ENCODE measurements at regions not wholly inside any gene's neighbourhood (a gene's known extent, or its start where the extent isn't known, plus 50 kb on each side); places are given as distances from the start of the nearest gene placed in this dataset.

DNA sequence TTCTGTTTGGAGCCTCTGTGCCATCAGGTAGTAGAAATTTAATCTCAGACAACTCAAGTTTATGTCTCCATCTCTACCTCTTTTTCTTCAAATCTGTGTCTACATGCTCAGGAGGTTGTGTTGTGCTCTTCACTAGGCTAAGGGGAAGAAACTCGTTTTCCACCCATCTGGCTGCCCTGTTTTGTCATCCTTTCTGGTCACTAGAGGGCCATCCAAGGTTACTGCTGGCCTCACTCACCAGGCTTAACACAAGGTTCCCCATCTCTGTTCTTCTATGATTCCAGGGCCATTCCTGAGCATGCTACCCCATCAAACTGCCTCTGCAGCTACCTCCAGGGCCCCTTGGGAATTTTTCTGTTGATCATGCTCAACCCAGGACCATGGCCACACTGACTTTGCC is 213.3 kb upstream of the FBXL7 start:
- H3K4me3 ChIP-seq (ENCODE audit: low read depth in 2 of 2, low read length in 1 of 2): no peak overlapping the region
- H3K9me2 ChIP-seq: no peaks in the 10 kb centered on the region
- ChIA-PET CTCF (interaction anchor here (1.0 to 1.1 kb wide), 2 partner anchors 20 to 1170 kb away, joined by 3 read pairs; no protein-coding TSS in a partner anchor), POLR2A (no interaction called here)
- no peak overlapping the region for H3K4me2 ChIP-seq
- DNase-seq: peak; percentile 12
- no peak overlapping the region for H3K9ac ChIP-seq
- no peaks in the 10 kb centered on the region for H3K79me2 ChIP-seq (ENCODE audit: insufficient read depth)
- H3K9me3 ChIP-seq: no peaks in the 10 kb centered on the region
- no peak overlapping the region for H3K27ac ChIP-seq (ENCODE audit: low read depth in 2 of 2, low read length in 1 of 2)
- no peaks in the 10 kb centered on the region for H3K36me3 ChIP-seq (replicated peaks in 1 of 2; ENCODE audit: control insufficient read depth in 1 of 2, insufficient read depth in 2 of 2, low read length in 1 of 2)
- no peaks in the 10 kb centered on the region; a peak in 1 of 4 replicates for H3K4me1 ChIP-seq (ENCODE audit: control insufficient read depth in 1 of 2, insufficient read depth in 2 of 2, low read depth in 1 of 2, low read length in 1 of 2)
- no peak overlapping the region for H2AFZ ChIP-seq (ENCODE audit: low read depth)
- no peaks in the 10 kb centered on the region for H4K20me1 ChIP-seq (ENCODE audit: insufficient read depth)
- H3K27me3 ChIP-seq (ENCODE audit: insufficient read depth): no peaks in the 10 kb centered on the region
- 6% methylated on average over 1 of the region's 1 CpG for WGBS (ENCODE audit: low lambda C conversion rate)
- no peaks in the 10 kb centered on the region for H3F3A ChIP-seq (replicated peaks; ENCODE audit: insufficient read depth)
- TF ChIP-seq, protein P1, sequence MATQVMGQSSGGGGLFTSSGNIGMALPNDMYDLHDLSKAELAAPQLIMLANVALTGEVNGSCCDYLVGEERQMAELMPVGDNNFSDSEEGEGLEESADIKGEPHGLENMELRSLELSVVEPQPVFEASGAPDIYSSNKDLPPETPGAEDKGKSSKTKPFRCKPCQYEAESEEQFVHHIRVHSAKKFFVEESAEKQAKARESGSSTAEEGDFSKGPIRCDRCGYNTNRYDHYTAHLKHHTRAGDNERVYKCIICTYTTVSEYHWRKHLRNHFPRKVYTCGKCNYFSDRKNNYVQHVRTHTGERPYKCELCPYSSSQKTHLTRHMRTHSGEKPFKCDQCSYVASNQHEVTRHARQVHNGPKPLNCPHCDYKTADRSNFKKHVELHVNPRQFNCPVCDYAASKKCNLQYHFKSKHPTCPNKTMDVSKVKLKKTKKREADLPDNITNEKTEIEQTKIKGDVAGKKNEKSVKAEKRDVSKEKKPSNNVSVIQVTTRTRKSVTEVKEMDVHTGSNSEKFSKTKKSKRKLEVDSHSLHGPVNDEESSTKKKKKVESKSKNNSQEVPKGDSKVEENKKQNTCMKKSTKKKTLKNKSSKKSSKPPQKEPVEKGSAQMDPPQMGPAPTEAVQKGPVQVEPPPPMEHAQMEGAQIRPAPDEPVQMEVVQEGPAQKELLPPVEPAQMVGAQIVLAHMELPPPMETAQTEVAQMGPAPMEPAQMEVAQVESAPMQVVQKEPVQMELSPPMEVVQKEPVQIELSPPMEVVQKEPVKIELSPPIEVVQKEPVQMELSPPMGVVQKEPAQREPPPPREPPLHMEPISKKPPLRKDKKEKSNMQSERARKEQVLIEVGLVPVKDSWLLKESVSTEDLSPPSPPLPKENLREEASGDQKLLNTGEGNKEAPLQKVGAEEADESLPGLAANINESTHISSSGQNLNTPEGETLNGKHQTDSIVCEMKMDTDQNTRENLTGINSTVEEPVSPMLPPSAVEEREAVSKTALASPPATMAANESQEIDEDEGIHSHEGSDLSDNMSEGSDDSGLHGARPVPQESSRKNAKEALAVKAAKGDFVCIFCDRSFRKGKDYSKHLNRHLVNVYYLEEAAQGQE (IDR thresholded peaks at IDR 0.05; ENCODE audit: low read depth, low read length): no peak
- TF ChIP-seq YY1 (IDR thresholded peaks at IDR 0.05; ENCODE audit: low read depth) (no peak), GATA2 (CRISPR knock-in tag; IDR thresholded peaks at IDR 0.05) (no peak), CTCF (IDR thresholded peaks at IDR 0.05) (peak; percentile 22), EZH2phosphoT487 (IDR thresholded peaks at IDR 0.05; ENCODE audit: borderline replicate concordance, low read depth) (no peak), RAD21 (IDR thresholded peaks at IDR 0.05; ENCODE audit: low read length) (peak; percentile 63), SMC3 (IDR thresholded peaks at IDR 0.05; ENCODE audit: low read depth, low read length) (peak; percentile 23; the same call in 1 of the 2 replicates)

GRCh38 chr5:15285901-15286583 is 213.9 kb upstream of the FBXL7 start:
- H2AFZ ChIP-seq (ENCODE audit: low read depth): peak overlapping the region; percentile 76; the same call in 1 of the 2 replicates
- H3K9me3 ChIP-seq: no peaks in the 10 kb centered on the region
- no peak overlapping the region for H3K9ac ChIP-seq
- no peaks in the 10 kb centered on the region for H3K79me2 ChIP-seq (ENCODE audit: insufficient read depth)
- no peaks in the 10 kb centered on the region for H3K36me3 ChIP-seq (replicated peaks in 1 of 2; ENCODE audit: control insufficient read depth in 1 of 2, insufficient read depth in 2 of 2, low read length in 1 of 2)
- peak overlapping the region; percentile 32; the same call in 1 of the 2 replicates for H3K4me2 ChIP-seq
- DNase-seq: no peak
- H3K4me3 ChIP-seq (ENCODE audit: low read depth in 2 of 2, low read length in 1 of 2): no peak overlapping the region
- no peaks in the 10 kb centered on the region for H3F3A ChIP-seq (replicated peaks; ENCODE audit: insufficient read depth)
- no peaks in the 10 kb centered on the region for H3K27me3 ChIP-seq (ENCODE audit: insufficient read depth)
- no peaks in the 10 kb centered on the region for H3K9me2 ChIP-seq
- no peaks in the 10 kb centered on the region for H4K20me1 ChIP-seq (ENCODE audit: insufficient read depth)
- H3K27ac ChIP-seq (ENCODE audit: low read depth in 2 of 2, low read length in 1 of 2): peak overlapping the region in 1 of 2 experiments; percentile 29; a peak in 1 of 4 replicates
- ChIA-PET POLR2A (no interaction called here), CTCF (interaction anchor here (1.1 kb wide), 1 partner anchor 21 kb away, joined by 3 read pairs; no protein-coding TSS in a partner anchor)
- no peaks in the 10 kb centered on the region; a peak in 1 of 4 replicates for H3K4me1 ChIP-seq (ENCODE audit: control insufficient read depth in 1 of 2, insufficient read depth in 2 of 2, low read depth in 1 of 2, low read length in 1 of 2)
- no peak for TF ChIP-seq SIN3A (IDR thresholded peaks at IDR 0.05; ENCODE audit: borderline replicate concordance, low read depth, low read length)
- no peak for TF ChIP-seq MEF2A (IDR thresholded peaks at IDR 0.05; ENCODE audit: borderline replicate concordance, low read depth)
- TF ChIP-seq RCOR1 (IDR thresholded peaks at IDR 0.05; ENCODE audit: low read length): no peak
- 31% methylated on average over 5 of the region's 5 CpGs for WGBS (ENCODE audit: low lambda C conversion rate)

All from SK-N-SH (cell line).